HG02759 (cell line): ENCODE measurements at regions not wholly inside any gene's neighbourhood (a gene's known extent, or its start where the extent isn't known, plus 50 kb on each side); places are given as distances from the start of the nearest gene placed in this dataset.
A peak's percentile ranks its signal among the peaks of the same experiment; 100 is the strongest.

Experiments used
- ATAC-seq: cut with Tn5 transposase; IDR thresholded peaks from one replicate; pipeline ENCODE4 v1.9.1; 2021; ENCODE audit warnings: mild to moderate bottlenecking, moderate library complexity; ENCODE audit not compliant: unreplicated experiment

- ATAC-seq, result no peak
Observed at GRCh38 chr6:29884261-29884660, 56.6 kb downstream of the HLA-G start.

- ATAC-seq, result no peak
Observed at GRCh38 chr6:29886701-29887100, 55.6 kb upstream of the HLA-A start.

DNA sequence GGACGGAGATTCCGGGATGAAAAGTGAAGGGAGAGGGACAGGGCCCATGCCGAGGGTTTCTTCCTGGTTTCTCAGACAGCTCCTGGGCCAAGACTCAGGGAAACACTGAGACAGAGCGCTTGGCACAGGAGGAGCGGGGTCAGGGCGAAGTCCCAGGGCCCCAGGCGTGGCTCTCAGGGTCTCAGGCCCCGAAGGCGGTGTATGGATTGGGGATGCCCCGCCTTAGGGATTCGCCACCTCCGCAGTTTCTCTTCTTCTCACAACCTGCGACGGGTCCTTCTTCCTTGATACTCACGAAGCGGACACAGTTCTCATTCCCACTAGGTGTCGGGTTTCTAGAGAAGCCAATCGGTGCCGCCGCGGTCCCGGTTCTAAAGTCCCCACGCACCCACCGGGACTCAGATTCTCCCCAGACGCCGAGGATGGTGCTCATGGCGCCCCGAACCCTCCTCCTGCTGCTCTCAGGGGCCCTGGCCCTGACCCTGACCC lies 55.0 kb upstream of the HLA-A start:
- ATAC-seq, result peak; percentile 62

DNA sequence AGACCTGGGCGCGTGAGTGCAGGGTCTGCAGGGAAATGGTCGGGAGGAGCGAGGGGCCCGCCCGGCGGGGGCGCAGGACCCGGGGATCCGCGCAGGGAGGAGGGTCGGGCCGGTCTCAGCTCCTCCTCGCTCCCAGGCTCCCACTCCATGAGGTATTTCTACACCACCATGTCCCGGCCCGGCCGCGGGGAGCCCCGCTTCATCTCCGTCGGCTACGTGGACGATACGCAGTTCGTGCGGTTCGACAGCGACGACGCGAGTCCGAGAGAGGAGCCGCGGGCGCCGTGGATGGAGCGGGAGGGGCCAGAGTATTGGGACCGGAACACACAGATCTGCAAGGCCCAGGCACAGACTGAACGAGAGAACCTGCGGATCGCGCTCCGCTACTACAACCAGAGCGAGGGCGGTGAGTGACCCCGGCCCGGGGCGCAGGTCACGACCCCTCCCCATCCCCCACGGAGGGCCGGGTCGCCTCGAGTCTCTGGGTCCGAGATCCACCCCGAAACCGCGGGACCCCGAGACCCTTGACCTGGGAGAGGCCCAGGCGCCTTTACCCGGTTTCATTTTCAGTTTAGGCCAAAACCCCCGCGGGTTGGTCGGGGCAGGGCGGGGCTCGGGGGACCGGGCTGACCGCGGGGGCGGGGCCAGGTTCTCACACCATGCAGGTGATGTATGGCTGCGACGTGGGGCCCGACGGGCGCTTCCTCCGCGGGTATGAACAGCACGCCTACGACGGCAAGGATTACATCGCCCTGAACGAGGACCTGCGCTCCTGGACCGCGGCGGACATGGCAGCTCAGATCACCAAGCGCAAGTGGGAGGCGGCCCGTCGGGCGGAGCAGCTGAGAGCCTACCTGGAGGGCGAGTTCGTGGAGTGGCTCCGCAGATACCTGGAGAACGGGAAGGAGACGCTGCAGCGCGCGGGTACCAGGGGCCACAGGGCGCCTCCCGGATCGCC lies 54.2 kb upstream of the HLA-A start:
- peak; percentile 72 for ATAC-seq
